ENCODE measurements at regions not wholly inside any gene's neighbourhood (a gene's known extent, or its start where the extent isn't known, plus 50 kb on each side); places are given as distances from the start of the nearest gene placed in this dataset.

DNA sequence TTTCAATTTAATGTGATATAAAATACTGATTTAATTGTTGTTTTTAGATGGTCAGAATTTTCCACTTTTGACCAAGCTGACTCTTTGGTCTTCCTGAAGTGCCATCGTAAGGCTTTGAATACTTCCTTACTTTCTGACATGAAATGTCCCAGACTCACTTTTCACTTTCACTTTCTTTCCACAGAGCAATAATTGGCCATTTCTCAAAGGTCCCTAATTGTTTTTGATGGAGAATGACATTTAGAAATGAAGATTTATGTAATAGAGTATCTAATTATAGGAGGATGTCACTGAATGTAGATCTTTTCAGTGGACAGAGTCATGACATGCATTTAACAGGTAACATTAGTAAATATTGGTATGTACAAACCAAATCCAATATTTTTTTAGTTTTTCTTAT lies 1141.6 kb downstream of the KCNT2 start:
- intact Hi-C loops (cut with DNase I), result no loop called here
- ATAC-seq (no peak), DNase-seq (no peak)
- H3K4me1 ChIP-seq, result no peaks in the 10 kb centered on the region
- H3K36me3 ChIP-seq, result no peaks in the 10 kb centered on the region
- no peaks in the 10 kb centered on the region for H3K27me3 ChIP-seq (ENCODE audit: low read depth)
- H3K4me3 ChIP-seq, result no peak overlapping the region
- no peak for TF ChIP-seq CTCF (IDR thresholded peaks at IDR 0.05)
- no peaks in the 10 kb centered on the region for H3K9me3 ChIP-seq
- no peak overlapping the region for H3K27ac ChIP-seq

DNA sequence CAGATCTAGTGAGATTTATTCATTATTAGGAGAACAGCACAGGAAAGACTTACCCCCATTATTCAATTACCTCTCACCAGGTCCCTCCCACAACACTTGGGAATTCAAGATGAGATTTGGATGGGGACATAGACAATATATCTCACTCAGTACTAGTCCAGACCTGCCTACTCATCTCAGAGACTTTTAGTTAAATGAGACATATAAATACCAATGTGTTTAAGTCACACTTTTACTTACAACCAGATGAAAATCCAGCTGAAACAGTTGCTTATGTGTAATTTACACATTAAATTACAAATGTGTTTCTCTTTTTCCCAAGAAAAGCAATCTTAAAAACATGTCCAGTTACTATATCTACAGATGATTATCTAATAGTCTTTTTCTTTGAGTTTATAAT lies 1145.6 kb downstream of the KCNT2 start:
- intact Hi-C loops (cut with DNase I), result no loop called here
- Histone ChIP-seq H3K4me1 (no peaks in the 10 kb centered on the region), H3K36me3 (no peaks in the 10 kb centered on the region), H3K9me3 (no peaks in the 10 kb centered on the region), H3K27ac (no peak overlapping the region), H3K27me3 (ENCODE audit: low read depth) (no peaks in the 10 kb centered on the region), H3K4me3 (no peak overlapping the region)
- no peak for TF ChIP-seq CTCF (IDR thresholded peaks at IDR 0.05)
- no peak for DNase-seq
- no peak for ATAC-seq

GRCh38 chr1:195462152-195462551 lies 1146.1 kb downstream of the KCNT2 start:
- no peaks in the 10 kb centered on the region for H3K27me3 ChIP-seq (ENCODE audit: low read depth)
- no peaks in the 10 kb centered on the region for H3K4me1 ChIP-seq
- no peak for TF ChIP-seq CTCF (IDR thresholded peaks at IDR 0.05)
- no peak overlapping the region for H3K27ac ChIP-seq
- ATAC-seq (no peak), DNase-seq (no peak)
- no peak overlapping the region for H3K4me3 ChIP-seq
- intact Hi-C loops (cut with DNase I), result no loop called here
- H3K9me3 ChIP-seq, result no peaks in the 10 kb centered on the region
- H3K36me3 ChIP-seq, result no peaks in the 10 kb centered on the region

GRCh38 chr1:195458365-195458764 lies 1149.9 kb downstream of the KCNT2 start:
- no peak overlapping the region for H3K27ac ChIP-seq

GRCh38 chr1:195450794-195451193 lies 1157.4 kb downstream of the KCNT2 start:
- Histone ChIP-seq H3K27ac (no peak overlapping the region), H3K36me3 (no peaks in the 10 kb centered on the region), H3K4me1 (no peaks in the 10 kb centered on the region), H3K4me3 (no peak overlapping the region), H3K27me3 (ENCODE audit: low read depth) (no peaks in the 10 kb centered on the region), H3K9me3 (peaks cover 5% of the 10 kb centered on the region)
- TF ChIP-seq CTCF (IDR thresholded peaks at IDR 0.05), result no peak
- intact Hi-C loops (cut with DNase I), result no loop called here
- ATAC-seq (no peak), DNase-seq (no peak)

More at GRCh38 chr1:195458365-195458764, 1149.9 kb downstream of the KCNT2 start:
- no peak for ATAC-seq
- intact Hi-C loops (cut with DNase I), result no loop called here
- Histone ChIP-seq H3K9me3 (no peaks in the 10 kb centered on the region), H3K36me3 (no peaks in the 10 kb centered on the region), H3K4me1 (no peaks in the 10 kb centered on the region), H3K27me3 (ENCODE audit: low read depth) (no peaks in the 10 kb centered on the region), H3K4me3 (no peak overlapping the region)
- TF ChIP-seq CTCF (IDR thresholded peaks at IDR 0.05), result no peak
- DNase-seq, result no peak

DNA sequence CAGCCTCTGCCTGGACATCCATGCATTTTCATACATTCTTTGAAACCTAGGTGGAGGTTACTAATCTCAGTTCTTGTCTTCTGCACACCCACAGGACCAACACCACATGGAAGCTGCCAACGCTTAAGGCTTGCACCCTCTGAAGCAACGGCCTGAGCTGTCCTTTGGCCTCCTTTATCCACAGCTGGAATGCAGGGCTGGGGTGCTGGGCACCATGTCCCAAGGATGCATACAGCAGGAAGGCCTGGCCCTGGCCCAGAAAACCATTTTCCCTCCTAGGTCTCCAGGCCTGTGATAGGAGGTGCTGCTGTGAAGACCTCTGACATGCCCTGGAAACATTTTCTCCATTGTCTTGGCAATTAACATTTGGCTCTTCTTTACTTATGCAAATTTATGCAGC lies 1168.6 kb downstream of the KCNT2 start:
- TF ChIP-seq CTCF (IDR thresholded peaks at IDR 0.05), result no peak
- H3K4me1 ChIP-seq, result no peaks in the 10 kb centered on the region
- no peak overlapping the region for H3K27ac ChIP-seq
- ATAC-seq, result no peak
- no peaks in the 10 kb centered on the region for H3K27me3 ChIP-seq (ENCODE audit: low read depth)
- intact Hi-C loops (cut with DNase I), result no loop called here
- H3K9me3 ChIP-seq, result no peaks in the 10 kb centered on the region
- no peak overlapping the region for H3K4me3 ChIP-seq
- peak; percentile 25 for DNase-seq
- no peaks in the 10 kb centered on the region for H3K36me3 ChIP-seq
